DMS153 treated with DMSO at 0.1 percent for 48 hours (cell line): ENCODE measurements at regions not wholly inside any gene's neighbourhood (a gene's known extent, or its start where the extent isn't known, plus 50 kb on each side); places are given as distances from the start of the nearest gene placed in this dataset.

Experiments
- DNase-seq: peaks from one replicate; lab custom pipeline; 2025; ENCODE audit not compliant: unreplicated experiment; lab: John Stamatoyannopoulos, UW

GRCh38 chr15:79190093-79190492, 92.4 kb upstream of the ANKRD34C start:
- no peak for DNase-seq

- no peak for DNase-seq
Measured at GRCh38 chr15:79186616-79187015, 95.9 kb upstream of the ANKRD34C start.

- DNase-seq, result no peak
Measured at GRCh38 chr15:79185199-79185598, 94.6 kb upstream of the RASGRF1 start.

- peak; percentile 0 for DNase-seq
Measured at GRCh38 chr15:79184465-79184892, 93.9 kb upstream of the RASGRF1 start.

DNA sequence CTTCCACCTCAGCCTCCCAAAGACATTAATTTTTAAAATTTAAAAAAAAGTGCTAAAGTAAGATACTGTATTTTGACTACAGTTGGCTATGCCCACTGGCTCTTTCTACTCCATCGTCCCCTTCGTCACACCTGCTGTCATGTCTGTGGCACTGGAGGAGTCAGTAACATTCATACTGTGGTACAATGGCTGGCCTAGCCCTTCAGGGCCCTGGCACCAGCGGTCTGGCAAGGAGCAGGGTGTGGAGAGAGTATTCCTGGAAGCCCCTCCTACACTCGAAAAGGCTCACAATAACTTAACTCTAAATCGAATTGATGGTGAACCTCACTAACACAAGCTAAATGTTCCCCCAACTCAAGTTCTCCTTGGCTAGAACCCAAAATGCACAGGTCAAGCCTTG, 89.7 kb upstream of the RASGRF1 start:
- no peak for DNase-seq

DNA sequence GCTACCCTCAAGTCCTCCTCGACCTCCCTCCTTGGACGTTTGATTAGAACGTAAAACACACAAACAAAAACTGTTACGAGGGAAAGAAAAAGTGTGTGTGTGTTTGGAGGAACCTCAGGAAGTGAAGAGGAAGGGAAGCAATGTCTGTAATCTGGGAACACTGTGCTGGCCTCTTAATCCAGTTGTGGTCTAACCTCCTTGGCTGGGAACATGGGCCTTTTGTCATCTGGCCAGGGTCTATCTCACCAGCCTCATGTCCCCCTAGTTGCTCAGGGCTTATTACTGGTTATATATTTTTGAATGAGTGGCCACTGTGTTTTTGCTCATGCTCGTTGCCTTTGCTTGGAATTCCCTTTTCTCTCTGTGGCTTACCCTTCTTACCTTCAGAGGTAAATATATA, 89.0 kb upstream of the RASGRF1 start:
- no peak for DNase-seq

DNA sequence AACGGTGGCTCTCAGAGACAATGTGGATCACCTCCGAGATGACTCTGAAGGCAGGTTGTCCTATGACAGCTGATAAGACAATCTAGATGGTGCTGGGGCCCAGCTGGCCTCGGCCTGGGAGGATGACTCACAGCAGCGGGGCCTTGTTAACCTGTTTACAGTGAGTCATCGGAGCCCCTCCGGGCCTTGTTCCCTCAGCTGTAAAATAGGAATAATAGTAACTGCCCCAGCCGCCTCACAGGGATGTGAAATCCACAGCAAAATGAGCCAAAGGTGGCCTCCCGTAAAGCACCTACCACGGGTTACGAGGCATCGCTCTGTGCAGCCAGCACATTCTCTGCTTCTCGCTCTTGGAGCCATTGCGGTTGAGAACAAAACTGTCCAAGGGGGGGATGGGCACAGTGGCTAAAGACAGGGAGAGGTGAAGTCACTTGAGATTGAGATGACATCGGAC, 88.6 kb upstream of the RASGRF1 start:
- DNase-seq, result no peak

DNA sequence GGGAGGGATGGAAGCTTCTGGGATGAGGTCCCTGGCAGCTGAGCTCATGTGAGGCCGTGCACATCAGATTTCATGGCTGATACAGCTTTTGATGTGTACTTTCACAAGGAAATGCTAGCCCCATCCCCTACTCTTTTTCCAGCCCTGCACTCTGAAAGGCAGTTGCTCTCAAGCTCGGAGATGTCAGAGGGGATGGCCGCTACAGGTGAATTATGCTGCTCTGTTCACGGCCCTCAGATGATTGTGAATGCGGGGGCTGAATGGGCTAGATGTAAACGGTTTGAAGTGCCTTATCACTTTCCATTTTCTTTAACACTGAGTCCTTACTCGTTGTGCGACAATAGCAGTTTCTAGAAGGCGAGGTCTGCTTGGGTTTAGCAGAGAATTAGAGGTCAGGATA, 88.0 kb upstream of the RASGRF1 start:
- DNase-seq, result no peak

GRCh38 chr15:79176151-79176550, 85.6 kb upstream of the RASGRF1 start:
- DNase-seq, result no peak

GRCh38 chr15:79172801-79173460, 82.4 kb upstream of the RASGRF1 start:
- DNase-seq, result no peak

GRCh38 chr15:79172032-79172481, 81.5 kb upstream of the RASGRF1 start:
- DNase-seq, result no peak

DNA sequence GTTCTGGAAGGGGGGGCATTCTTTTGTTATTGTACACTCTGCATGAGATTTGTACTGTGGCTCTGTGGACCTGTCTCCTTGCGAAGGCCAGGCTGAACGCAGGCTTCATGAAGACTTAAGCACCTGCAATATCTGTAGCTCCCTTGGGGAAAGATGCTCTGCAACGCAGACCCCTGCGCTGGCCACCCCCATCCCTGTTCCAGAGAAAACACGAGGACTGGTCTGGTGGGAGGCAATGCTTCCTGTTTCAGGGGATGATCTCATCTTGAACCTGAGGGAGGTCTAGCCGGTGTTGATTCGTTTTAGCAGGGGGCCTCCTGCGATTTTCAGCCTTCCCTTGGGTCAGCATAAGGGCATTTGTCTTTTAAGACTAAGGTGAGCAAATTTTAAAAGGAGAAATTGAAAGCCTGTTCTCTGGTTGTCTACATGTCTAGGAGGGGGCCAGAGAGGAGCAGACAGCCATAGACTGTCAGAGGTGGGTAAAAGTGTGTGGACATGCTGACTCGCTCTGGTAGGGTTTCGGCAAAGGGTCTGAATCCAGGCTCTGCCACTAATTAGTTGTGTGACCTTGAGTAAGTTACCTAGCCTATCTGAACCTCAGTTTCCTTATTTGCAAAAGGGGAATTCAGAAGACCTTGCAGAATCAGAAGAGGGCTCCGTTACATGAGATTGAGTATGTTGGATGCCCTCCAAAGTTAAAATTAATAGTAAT, 80.9 kb upstream of the RASGRF1 start:
- no peak for DNase-seq

GRCh38 chr15:79170256-79170664, 79.7 kb upstream of the RASGRF1 start:
- no peak for DNase-seq

GRCh38 chr15:79169526-79170133, 79.0 kb upstream of the RASGRF1 start:
- DNase-seq, result no peak

DNA sequence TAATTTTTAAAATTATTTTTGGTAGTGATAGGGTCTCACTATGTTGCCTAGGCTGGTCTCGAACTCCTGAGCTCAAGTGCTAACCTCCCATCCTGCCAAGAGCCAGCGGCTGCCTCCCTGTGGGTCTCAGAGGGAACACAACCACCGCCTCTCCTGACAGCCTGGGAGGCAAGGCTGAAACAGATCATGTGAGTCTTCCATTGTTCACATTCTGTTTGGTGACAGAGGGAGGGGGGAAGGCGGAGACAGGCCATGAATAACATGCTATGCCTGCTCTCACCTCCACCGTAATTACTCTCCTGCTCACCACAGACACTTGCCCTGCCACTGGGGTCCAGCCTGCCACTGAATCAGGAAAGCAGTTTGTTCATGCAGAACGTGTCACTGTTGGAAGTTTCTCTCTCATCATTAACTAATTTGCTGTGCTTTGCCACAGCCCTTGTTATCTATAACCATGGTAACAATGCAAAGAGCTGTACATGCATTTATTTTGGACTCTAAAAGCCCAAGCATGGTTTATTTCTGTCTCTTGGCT, 78.4 kb upstream of the RASGRF1 start:
- peak; percentile 7 for DNase-seq

GRCh38 chr15:79167776-79168175, 77.2 kb upstream of the RASGRF1 start:
- no peak for DNase-seq

DNA sequence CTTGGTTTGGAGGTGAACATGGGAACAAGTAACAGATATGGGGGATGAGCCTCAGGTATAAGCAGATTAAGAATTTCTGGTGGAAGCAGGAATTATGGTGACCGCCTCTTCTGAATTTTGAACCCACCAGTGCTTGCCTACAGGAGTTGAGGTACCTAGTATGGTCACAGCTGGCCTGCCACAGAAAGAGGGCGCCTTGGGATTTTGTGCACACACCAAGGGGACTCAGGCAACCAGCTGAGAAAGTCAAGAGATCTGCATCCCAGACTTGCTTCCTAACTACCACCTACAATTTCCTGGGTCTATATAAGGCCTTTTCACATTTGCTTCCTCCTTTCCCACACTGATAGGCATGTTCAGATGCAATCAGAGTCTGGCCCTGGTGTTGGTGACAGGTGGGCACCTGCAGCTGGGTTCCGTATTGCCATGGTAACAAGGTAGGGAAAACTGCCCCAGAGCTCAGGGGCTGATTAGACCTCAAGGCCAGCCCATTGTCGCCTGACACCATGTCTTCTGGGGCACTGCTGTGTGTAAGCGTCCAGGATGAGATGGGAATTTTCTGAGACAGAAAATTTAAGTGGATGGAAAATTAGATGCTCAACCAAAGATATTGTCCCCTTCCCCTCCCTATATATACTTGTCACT, 75.9 kb upstream of the RASGRF1 start:
- no peak for DNase-seq

GRCh38 chr15:79164465-79164864, 73.9 kb upstream of the RASGRF1 start:
- no peak for DNase-seq

- DNase-seq, result no peak
Measured at GRCh38 chr15:79164043-79164442, 73.5 kb upstream of the RASGRF1 start.

DNA sequence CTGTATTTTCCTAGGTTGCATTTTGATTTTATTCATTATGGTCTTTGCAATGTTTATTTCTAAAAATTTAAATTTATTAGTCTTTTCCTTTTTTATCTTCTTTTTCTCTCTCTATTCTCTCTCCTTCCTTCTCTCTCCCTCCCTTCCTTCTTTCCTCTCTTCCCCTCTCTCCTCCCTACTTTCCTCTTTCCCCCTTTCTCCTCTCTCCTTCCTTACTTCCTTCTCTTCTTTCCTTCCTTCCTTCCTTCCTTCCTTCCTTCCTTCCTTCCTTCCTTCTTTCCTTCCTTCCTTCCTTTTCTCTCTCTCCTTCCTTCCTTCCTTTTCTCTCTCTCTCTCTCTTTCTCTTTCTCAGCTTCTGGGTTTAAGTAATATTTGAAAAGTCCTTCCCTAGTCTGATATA, 72.8 kb upstream of the RASGRF1 start:
- DNase-seq, result no peak

DNA sequence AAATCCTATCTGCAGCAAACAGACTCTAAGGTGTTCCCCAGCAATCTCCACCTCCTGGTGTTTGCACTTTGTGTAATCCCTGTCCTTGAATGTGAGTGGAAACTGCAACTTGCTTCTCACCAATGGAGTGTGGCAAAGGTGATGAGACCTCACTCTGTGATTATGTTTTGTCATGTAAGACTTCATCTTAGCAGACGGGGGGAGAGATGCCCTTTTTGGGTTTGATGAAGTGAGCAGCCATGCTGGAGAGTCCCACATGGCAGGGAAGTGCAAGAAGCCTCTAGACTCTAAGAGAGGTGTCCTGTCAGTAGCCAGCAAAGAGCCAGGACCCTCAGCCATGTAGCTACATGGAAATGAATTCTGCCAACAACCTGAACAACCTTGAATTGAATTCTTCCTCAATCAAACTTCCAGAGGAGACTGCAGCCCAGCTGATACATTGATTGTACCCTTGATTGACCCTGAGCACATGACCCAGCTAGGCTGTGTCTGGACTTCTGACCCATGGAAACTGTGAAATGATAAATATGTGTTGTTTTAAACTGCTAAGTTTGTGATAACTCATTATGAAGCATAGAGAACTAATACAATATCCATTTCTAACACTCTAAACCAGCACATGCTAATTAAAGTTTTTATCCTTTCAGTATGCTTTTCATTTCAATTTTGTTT, 71.4 kb upstream of the RASGRF1 start:
- no peak for DNase-seq
